Adipocyte (in vitro differentiated cells): ENCODE measurements at regions not wholly inside any gene's neighbourhood (a gene's known extent, or its start where the extent isn't known, plus 50 kb on each side); places are given as distances from the start of the nearest gene placed in this dataset.

Source experiments
- DNase-seq: peaks from one replicate; pipeline ENCODE4 v3.0.0-alpha.2; 2015; ENCODE audit warnings: low read depth
- H3K27me3 ChIP-seq: replicated peaks from 2 replicates; pipeline ENCODE4 v1.7.0; 2013; ENCODE audit warnings: mild to moderate bottlenecking, low read length, moderate library complexity; ENCODE audit not compliant: control insufficient read depth, insufficient read depth
- H3K36me3 ChIP-seq: 2 replicates; pipeline ENCODE4 v1.7.0; 2013; ENCODE audit warnings: low read length, mild to moderate bottlenecking, moderate library complexity; ENCODE audit not compliant: control insufficient read depth, insufficient read depth, severe bottlenecking
- H3K4me1 ChIP-seq: 2 replicates; pipeline ENCODE4 v1.7.0; 2013; ENCODE audit warnings: mild to moderate bottlenecking, low read length, moderate library complexity; ENCODE audit not compliant: control insufficient read depth, insufficient read depth
- H3K4me3 ChIP-seq: 2 replicates; pipeline ENCODE4 v1.7.0; 2013; ENCODE audit warnings: mild to moderate bottlenecking, low read length, moderate library complexity
- H3K9ac ChIP-seq: 2 replicates; pipeline ENCODE4 v1.7.0; 2013; ENCODE audit warnings: mild to moderate bottlenecking, low read length, moderate library complexity
- H3K9me3 ChIP-seq: 2 replicates; pipeline ENCODE4 v1.7.0; 2013; ENCODE audit warnings: mild to moderate bottlenecking, low read length, moderate library complexity; ENCODE audit not compliant: control insufficient read depth

- Histone ChIP-seq H3K36me3 (no peaks in the 10 kb centered on the region), H3K9ac (no peak overlapping the region), H3K4me3 (no peak overlapping the region), H3K27me3 (no peaks in the 10 kb centered on the region), H3K9me3 (no peaks in the 10 kb centered on the region), H3K4me1 (no peaks in the 10 kb centered on the region)
- DNase-seq = no peak
These were observed 60.7 kb upstream of the SPANXD start for GRCh38 chrX:141759238-141759637.

DNA sequence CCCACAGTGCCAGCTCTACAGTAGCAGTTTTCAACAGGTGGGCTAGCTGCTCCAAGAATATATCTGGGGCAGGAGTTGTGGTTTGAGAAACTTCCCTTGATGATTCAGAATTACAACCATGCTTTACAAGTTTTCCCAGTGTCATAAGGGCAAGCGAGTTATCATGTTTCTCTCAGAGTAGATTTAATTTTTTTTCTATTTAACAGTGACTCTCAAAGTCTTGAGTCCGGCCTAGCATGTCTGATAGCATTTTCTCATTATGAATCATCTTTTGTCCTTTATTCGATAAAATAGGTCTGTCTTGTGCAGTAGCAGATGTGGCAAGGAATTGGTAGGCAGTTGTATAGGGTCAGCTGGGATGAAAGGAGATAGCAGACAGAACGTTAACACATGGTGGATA is 62.2 kb upstream of the SPANXD start:
- Histone ChIP-seq H3K27me3 (no peaks in the 10 kb centered on the region), H3K36me3 (no peaks in the 10 kb centered on the region), H3K4me3 (no peak overlapping the region), H3K9me3 (no peaks in the 10 kb centered on the region), H3K4me1 (no peaks in the 10 kb centered on the region), H3K9ac (no peak overlapping the region)
- DNase-seq = peak; percentile 0

DNA sequence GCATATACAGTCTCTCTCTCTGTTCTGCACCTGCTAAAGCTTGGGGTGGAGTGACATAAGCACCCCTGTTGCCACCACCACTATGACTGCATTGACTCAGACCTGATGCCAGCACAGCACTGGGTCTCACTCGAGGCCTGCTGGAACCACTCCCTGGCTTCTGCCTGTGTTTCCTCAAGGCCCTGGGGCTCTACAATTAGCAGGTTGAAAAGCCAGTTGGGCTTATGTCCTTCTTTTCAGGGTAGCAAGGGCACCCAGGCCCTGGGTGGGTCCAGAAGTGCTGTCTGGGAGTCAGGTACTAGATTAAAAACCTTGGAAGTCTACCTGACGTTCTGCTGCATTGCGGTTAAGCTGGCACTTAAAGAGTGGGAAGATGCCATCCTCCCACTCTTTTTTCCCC is 50.5 kb upstream of the MAGEC3 start:
- no peak for DNase-seq

More for the DNA sequence above, 50.5 kb upstream of the MAGEC3 start:
- no peaks in the 10 kb centered on the region for H3K9me3 ChIP-seq
- H3K4me3 ChIP-seq = no peak overlapping the region
- H3K9ac ChIP-seq = no peak overlapping the region
- H3K27me3 ChIP-seq = no peaks in the 10 kb centered on the region
- no peaks in the 10 kb centered on the region for H3K4me1 ChIP-seq
- no peaks in the 10 kb centered on the region for H3K36me3 ChIP-seq
